PFSK-1 (cell line): ENCODE measurements at regions not wholly inside any gene's neighbourhood (a gene's known extent, or its start where the extent isn't known, plus 50 kb on each side); places are given as distances from the start of the nearest gene placed in this dataset.

Experiments used
- FOXP2 ChIP-seq: optimal IDR thresholded peaks from 2 replicates; pipeline ENCODE3; 2011; ENCODE audit warnings: borderline replicate concordance, control low read depth, inconsistent platforms; ENCODE audit not compliant: insufficient read depth; ENCODE audit errors: extremely low read length, extremely low read depth
- POLR2AphosphoS5 ChIP-seq: IDR thresholded peaks from 2 replicates; pipeline ENCODE4 v1.6.1; 2012; ENCODE audit warnings: low read depth, mild to moderate bottlenecking, control low read depth, low read length, moderate library complexity
- SIN3A ChIP-seq: IDR thresholded peaks from 2 replicates; pipeline ENCODE4 v1.6.1; 2012; ENCODE audit warnings: mild to moderate bottlenecking, low read length, moderate library complexity, borderline replicate concordance; ENCODE audit not compliant: insufficient read depth
- TAF1 ChIP-seq: IDR thresholded peaks from 2 replicates; pipeline ENCODE4 v1.6.1; 2012; ENCODE audit warnings: low read length, control low read depth, borderline replicate concordance; ENCODE audit not compliant: insufficient read depth
- TF ChIP-seq, protein P1 (sequence below), 2 experiments: IDR thresholded peaks; 2 replicates each; pipeline versions ENCODE4 v1.6.1 to v1.8.0; 2011 to 2012; ENCODE audit warnings: low read depth in 2 of 2, low read length in 2 of 2, control low read depth in 1 of 2, inconsistent platforms in 1 of 2, mild to moderate bottlenecking in 1 of 2, moderate library complexity in 1 of 2; ENCODE audit not compliant: insufficient read depth in 1 of 2

DNA sequence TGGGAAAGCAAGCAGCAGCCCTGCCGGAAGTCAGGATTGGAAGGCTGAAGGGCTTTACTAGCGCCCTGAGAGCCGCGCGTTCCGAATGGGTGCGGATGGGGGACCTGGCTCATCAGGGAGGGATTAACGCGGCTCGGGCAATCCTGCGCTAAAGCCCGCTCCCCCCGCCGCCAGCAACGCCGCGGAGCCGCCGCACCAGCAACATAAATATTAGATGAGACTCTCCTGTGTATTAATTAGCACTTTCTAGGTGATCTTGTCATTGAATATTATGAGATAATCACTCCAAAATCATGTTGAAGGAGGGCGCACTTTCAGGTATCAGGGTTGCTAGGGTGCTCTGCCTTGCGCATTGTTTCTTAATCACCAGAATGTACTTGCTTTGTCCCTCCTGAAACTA, 357.2 kb upstream of the FAM241A start:
- TF ChIP-seq SIN3A (no peak), TAF1 (no peak), POLR2AphosphoS5 (no peak), FOXP2 (no peak)
- TF ChIP-seq, protein P1, sequence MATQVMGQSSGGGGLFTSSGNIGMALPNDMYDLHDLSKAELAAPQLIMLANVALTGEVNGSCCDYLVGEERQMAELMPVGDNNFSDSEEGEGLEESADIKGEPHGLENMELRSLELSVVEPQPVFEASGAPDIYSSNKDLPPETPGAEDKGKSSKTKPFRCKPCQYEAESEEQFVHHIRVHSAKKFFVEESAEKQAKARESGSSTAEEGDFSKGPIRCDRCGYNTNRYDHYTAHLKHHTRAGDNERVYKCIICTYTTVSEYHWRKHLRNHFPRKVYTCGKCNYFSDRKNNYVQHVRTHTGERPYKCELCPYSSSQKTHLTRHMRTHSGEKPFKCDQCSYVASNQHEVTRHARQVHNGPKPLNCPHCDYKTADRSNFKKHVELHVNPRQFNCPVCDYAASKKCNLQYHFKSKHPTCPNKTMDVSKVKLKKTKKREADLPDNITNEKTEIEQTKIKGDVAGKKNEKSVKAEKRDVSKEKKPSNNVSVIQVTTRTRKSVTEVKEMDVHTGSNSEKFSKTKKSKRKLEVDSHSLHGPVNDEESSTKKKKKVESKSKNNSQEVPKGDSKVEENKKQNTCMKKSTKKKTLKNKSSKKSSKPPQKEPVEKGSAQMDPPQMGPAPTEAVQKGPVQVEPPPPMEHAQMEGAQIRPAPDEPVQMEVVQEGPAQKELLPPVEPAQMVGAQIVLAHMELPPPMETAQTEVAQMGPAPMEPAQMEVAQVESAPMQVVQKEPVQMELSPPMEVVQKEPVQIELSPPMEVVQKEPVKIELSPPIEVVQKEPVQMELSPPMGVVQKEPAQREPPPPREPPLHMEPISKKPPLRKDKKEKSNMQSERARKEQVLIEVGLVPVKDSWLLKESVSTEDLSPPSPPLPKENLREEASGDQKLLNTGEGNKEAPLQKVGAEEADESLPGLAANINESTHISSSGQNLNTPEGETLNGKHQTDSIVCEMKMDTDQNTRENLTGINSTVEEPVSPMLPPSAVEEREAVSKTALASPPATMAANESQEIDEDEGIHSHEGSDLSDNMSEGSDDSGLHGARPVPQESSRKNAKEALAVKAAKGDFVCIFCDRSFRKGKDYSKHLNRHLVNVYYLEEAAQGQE (IDR thresholded peaks at IDR 0.05; ENCODE audit: insufficient read depth in 1 of 2, low read depth in 2 of 2, low read length in 2 of 2): no peak

DNA sequence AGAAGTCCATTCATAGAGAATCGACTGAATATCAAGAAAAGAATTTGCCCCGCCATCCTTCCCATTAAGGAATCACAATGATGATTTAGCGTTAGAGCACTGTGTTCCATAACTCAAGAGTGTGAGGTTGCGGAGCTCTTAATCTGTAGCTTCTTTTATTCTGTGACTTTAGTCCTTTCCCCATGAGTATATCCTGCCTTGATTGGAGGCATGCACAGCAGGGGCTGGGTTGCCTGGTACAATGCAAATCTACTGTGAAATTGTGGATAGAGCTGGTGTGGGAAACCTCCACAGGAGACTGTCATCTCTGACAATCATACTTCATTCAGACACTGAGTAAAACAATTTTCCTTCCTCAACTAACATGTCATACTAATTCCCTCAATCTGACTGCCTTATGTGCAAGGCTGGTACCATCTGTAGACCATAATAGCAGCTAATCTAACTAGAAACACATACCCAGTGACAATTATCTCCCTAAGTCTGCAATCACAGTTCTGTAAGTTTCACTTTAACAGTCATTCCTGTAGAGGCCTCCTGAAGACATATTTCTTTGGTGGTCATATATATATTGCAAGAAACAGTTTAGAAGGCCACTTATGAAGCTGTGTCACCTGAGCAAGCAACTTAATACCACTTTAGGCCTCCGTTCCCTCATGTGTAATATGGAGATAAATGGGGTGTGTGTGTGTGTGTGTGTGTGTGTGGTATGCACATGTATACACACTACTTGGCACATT, 355.2 kb upstream of the FAM241A start:
- TF ChIP-seq FOXP2 (no peak), SIN3A (no peak), TAF1 (no peak), POLR2AphosphoS5 (no peak)
- TF ChIP-seq, protein P1 (IDR thresholded peaks at IDR 0.05; ENCODE audit: insufficient read depth in 1 of 2, low read depth in 2 of 2, low read length in 2 of 2): no peak

DNA sequence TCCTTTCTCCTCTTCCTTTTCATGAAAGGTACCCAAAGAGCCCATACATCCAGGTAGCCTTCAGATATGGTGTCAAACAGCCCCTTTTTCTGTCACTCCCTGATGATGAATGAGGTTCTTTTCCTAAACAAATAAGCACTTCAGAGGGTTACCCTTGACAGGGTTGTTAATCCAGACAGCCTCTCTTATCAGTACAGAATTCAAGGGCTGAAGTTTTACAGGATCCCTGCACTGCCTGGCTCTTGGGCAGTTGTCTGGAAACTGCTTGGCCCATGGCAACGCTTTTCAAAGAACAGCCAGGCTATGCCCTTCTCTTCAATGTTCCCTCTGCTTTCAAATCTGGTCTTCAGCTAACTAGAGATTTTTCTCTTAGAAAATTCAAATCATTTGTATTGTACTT, 352.6 kb upstream of the FAM241A start:
- TF ChIP-seq SIN3A: no peak
- no peak for TF ChIP-seq POLR2AphosphoS5
- TF ChIP-seq TAF1: no peak
- no peak for TF ChIP-seq FOXP2
- TF ChIP-seq, protein P1 (IDR thresholded peaks at IDR 0.05; ENCODE audit: insufficient read depth in 1 of 2, low read depth in 2 of 2, low read length in 2 of 2): no peak

DNA sequence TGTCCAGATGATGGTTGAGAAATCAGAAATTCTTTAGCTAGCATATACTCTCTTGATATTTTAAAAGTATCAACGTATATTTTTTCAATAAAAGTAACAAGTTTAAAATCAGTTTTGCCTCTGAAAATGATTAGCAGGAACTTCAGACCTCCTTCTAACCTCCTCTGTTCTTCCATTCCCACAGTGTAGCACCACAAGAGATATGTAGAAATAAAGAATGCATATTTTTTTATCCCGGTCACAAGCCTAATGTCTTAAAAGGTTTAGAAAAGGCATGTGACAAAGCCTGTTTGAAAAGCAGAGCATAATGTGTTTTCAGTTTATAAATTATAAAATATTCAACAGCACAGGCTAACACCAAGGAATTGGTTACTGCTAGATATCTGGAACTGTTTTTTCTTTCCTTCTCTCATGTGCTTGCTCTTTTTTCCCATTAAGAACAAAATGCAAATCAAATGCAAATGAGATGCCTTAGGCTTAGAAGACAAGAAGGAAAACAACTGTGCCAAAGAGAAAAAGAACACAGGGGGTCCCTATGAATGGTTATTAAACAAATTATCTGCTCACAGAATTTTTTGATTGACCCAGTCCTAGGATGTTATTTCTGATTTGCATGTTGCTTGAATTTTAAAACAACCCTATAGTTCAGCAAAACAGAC, 351.7 kb upstream of the FAM241A start:
- TF ChIP-seq, protein P1 (IDR thresholded peaks at IDR 0.05; ENCODE audit: insufficient read depth in 1 of 2, low read depth in 2 of 2, low read length in 2 of 2): no peak
- TF ChIP-seq SIN3A (no peak), POLR2AphosphoS5 (no peak), FOXP2 (no peak), TAF1 (no peak)
